HEK293 (cell line): ENCODE measurements at regions not wholly inside any gene's neighbourhood (a gene's known extent, or its start where the extent isn't known, plus 50 kb on each side); places are given as distances from the start of the nearest gene placed in this dataset.

Experiments
- CTCF ChIA-PET: fragments of 350-600 bp; formaldehyde crosslinking; extraction: SDS; loops from one replicate; lab custom pipeline; 2021; ENCODE audit warnings: antibody characterized with exemption; lab: Yijun Ruan, JAX
- POLR2A ChIA-PET: fragments of 300-600 bp; formaldehyde crosslinking; extraction: SDS; loops from one replicate; lab custom pipeline; 2020; ENCODE audit warnings: antibody characterized with exemption, inconsistent platforms; lab: Yijun Ruan, JAX
- H3K27ac ChIP-seq: fragments of 200-500 bp; sonication (Bioruptor generic); 2 replicates; pipeline ENCODE4 v1.5.1; 2014; ENCODE audit warnings: low read depth, low read length, control low read depth, inconsistent platforms; ENCODE audit errors: extremely low read depth
- H3K36me3 ChIP-seq, 2 experiments: fragments of 200-500 bp in 1 of 2; sonication (Bioruptor generic) in 1 of 2; 1 replicate in 1 of 2; 2 replicates in 1 of 2; pipeline ENCODE4 v1.5.1; 2014 to 2017; ENCODE audit warnings: inconsistent platforms in 2 of 2, low read length in 2 of 2; ENCODE audit not compliant: control insufficient read depth in 2 of 2, insufficient read depth in 1 of 2
- H3K4me1 ChIP-seq: fragments of 200-500 bp; sonication (Bioruptor generic); 2 replicates; pipeline ENCODE4 v1.5.1; 2014; ENCODE audit warnings: mild to moderate bottlenecking, low read length, inconsistent platforms; ENCODE audit not compliant: control insufficient read depth, insufficient read depth
- H3K4me3 ChIP-seq: 2 replicates; pipeline ENCODE4 v1.5.1; 2011; ENCODE audit warnings: low read depth, mild to moderate bottlenecking, control low read depth, low read length, moderate library complexity
- H3K9me3 ChIP-seq: fragments of 200-500 bp; sonication (Bioruptor generic); 2 replicates; pipeline ENCODE4 v1.5.1; 2014; ENCODE audit warnings: low read depth, low read length, inconsistent platforms; ENCODE audit not compliant: control insufficient read depth, insufficient read depth
- ATF2 ChIP-seq: fragments of 450-650 bp; formaldehyde crosslinking; IDR thresholded peaks from 2 replicates; pipeline ENCODE4 v1.5.1; 2016; ENCODE audit warnings: missing biosample characterization, missing genetic modification characterization, low read depth
- GLIS2 ChIP-seq: fragments of 450-650 bp; formaldehyde crosslinking; IDR thresholded peaks from 2 replicates; pipeline ENCODE4 v1.5.1; 2016; ENCODE audit warnings: missing biosample characterization, missing genetic modification characterization
- HOXA7 ChIP-seq: sonication (generic); formaldehyde crosslinking; IDR thresholded peaks from 2 replicates; pipeline ENCODE4 v1.8.1; 2022; ENCODE audit warnings: missing genetic modification reagents, borderline replicate concordance
- TRIM28 ChIP-seq: IDR thresholded peaks from 2 replicates; pipeline ENCODE4 v1.6.1; 2011; ENCODE audit warnings: low read length, control low read depth, borderline replicate concordance
- ZBTB17 ChIP-seq: fragments of 450-650 bp; formaldehyde crosslinking; IDR thresholded peaks from 2 replicates; pipeline ENCODE4 v1.5.1; 2016; ENCODE audit warnings: missing biosample characterization, missing genetic modification characterization
- ZBTB8A ChIP-seq: fragments of 450-650 bp; formaldehyde crosslinking; IDR thresholded peaks from 2 replicates; pipeline ENCODE4 v1.5.1; 2016; ENCODE audit warnings: missing biosample characterization, missing genetic modification characterization
- ZEB2 ChIP-seq: fragments of 450-650 bp; formaldehyde crosslinking; IDR thresholded peaks from 2 replicates; pipeline ENCODE4 v1.5.1; 2016; ENCODE audit warnings: missing biosample characterization, missing genetic modification characterization
- ZFHX2 ChIP-seq: fragments of 450-650 bp; formaldehyde crosslinking; conservative IDR thresholded peaks from 2 replicates; pipeline ENCODE4 v1.5.1; 2016; ENCODE audit warnings: missing biosample characterization, missing genetic modification characterization
- ZFP41 ChIP-seq: fragments of 450-650 bp; formaldehyde crosslinking; IDR thresholded peaks from 2 replicates; pipeline ENCODE4 v1.5.1; 2016; ENCODE audit warnings: missing biosample characterization, missing genetic modification characterization, borderline replicate concordance
- ZNF138 ChIP-seq: fragments of 450-650 bp; formaldehyde crosslinking; IDR thresholded peaks from 2 replicates; pipeline ENCODE4 v1.5.1; 2016; ENCODE audit warnings: missing biosample characterization, missing genetic modification characterization, borderline replicate concordance
- ZNF146 ChIP-seq: fragments of 450-650 bp; formaldehyde crosslinking; IDR thresholded peaks from 2 replicates; pipeline ENCODE4 v1.5.1; 2016; ENCODE audit warnings: missing biosample characterization, missing genetic modification characterization
- ZNF184 ChIP-seq: fragments of 450-650 bp; IDR thresholded peaks from 2 replicates; pipeline ENCODE4 v1.5.1; 2018; ENCODE audit warnings: missing biosample characterization, mild to moderate bottlenecking, missing genetic modification characterization
- ZNF19 ChIP-seq: fragments of 450-650 bp; formaldehyde crosslinking; IDR thresholded peaks from 2 replicates; pipeline ENCODE4; 2016; ENCODE audit warnings: missing biosample characterization, missing genetic modification characterization, low read depth
- ZNF23 ChIP-seq: fragments of 450-650 bp; formaldehyde crosslinking; IDR thresholded peaks from 2 replicates; pipeline ENCODE4 v1.5.1; 2016; ENCODE audit warnings: missing biosample characterization, missing genetic modification characterization, borderline replicate concordance
- ZNF248 ChIP-seq: fragments of 450-650 bp; formaldehyde crosslinking; IDR thresholded peaks from 2 replicates; pipeline ENCODE4 v1.5.1; 2017; ENCODE audit warnings: missing biosample characterization, missing genetic modification characterization
- ZNF274 ChIP-seq, 2 experiments: fragments of 200-500 bp in 1 of 2; fragments of 450-650 bp in 1 of 2; sonication (Bioruptor generic) in 1 of 2; formaldehyde crosslinking in 1 of 2; IDR thresholded peaks; 2 replicates each; pipeline versions ENCODE4 v1.5.1 to v1.6.1; 2014 to 2016; ENCODE audit warnings: borderline replicate concordance in 1 of 2, inconsistent platforms in 1 of 2, low read length in 1 of 2, missing biosample characterization in 1 of 2, missing genetic modification characterization in 1 of 2
- ZNF560 ChIP-seq: fragments of 450-650 bp; formaldehyde crosslinking; IDR thresholded peaks from 2 replicates; pipeline ENCODE4 v1.5.1; 2017; ENCODE audit warnings: missing biosample characterization, missing genetic modification characterization, borderline replicate concordance
- ZNF610 ChIP-seq: fragments of 450-650 bp; formaldehyde crosslinking; IDR thresholded peaks from 2 replicates; pipeline ENCODE4 v1.5.1; 2016; ENCODE audit warnings: missing biosample characterization, missing genetic modification characterization, borderline replicate concordance
- ZNF621 ChIP-seq: fragments of 450-650 bp; formaldehyde crosslinking; IDR thresholded peaks from 2 replicates; pipeline ENCODE4 v1.5.1; 2017; ENCODE audit warnings: missing biosample characterization, missing genetic modification characterization
- ZNF626 ChIP-seq: fragments of 450-650 bp; sonication (Bioruptor Pico); formaldehyde crosslinking; IDR thresholded peaks from 2 replicates; pipeline ENCODE4 v1.5.1; 2018; ENCODE audit warnings: missing biosample characterization, missing genetic modification characterization, inconsistent platforms
- ZNF629 ChIP-seq: fragments of 450-650 bp; formaldehyde crosslinking; IDR thresholded peaks from 2 replicates; pipeline ENCODE4 v1.5.1; 2017; ENCODE audit warnings: missing biosample characterization, missing genetic modification characterization
- ZNF654 ChIP-seq: fragments of 450-650 bp; formaldehyde crosslinking; IDR thresholded peaks from 2 replicates; pipeline ENCODE4 v1.5.1; 2016; ENCODE audit warnings: low read depth, missing biosample characterization, missing genetic modification characterization
- ZNF660 ChIP-seq: fragments of 450-650 bp; IDR thresholded peaks from 2 replicates; pipeline ENCODE4 v1.5.1; 2018; ENCODE audit warnings: missing biosample characterization, mild to moderate bottlenecking, missing genetic modification characterization
- ZNF704 ChIP-seq: fragments of 450-650 bp; formaldehyde crosslinking; IDR thresholded peaks from 2 replicates; pipeline ENCODE4 v1.5.1; 2016; ENCODE audit warnings: missing biosample characterization, missing genetic modification characterization
- ZNF747 ChIP-seq: fragments of 450-650 bp; formaldehyde crosslinking; IDR thresholded peaks from 2 replicates; pipeline ENCODE4 v1.5.1; 2016; ENCODE audit warnings: missing biosample characterization, missing genetic modification characterization
- ZNF777 ChIP-seq: fragments of 450-650 bp; formaldehyde crosslinking; IDR thresholded peaks from 2 replicates; pipeline ENCODE4 v1.5.1; 2017; ENCODE audit warnings: missing biosample characterization, missing genetic modification characterization, borderline replicate concordance
- ZNF791 ChIP-seq: fragments of 450-650 bp; formaldehyde crosslinking; IDR thresholded peaks from 2 replicates; pipeline ENCODE4 v1.5.1; 2016; ENCODE audit warnings: missing biosample characterization, missing genetic modification characterization
- ZNF792 ChIP-seq: fragments of 450-650 bp; formaldehyde crosslinking; IDR thresholded peaks from 2 replicates; pipeline ENCODE4 v1.5.1; 2016; ENCODE audit warnings: missing biosample characterization, missing genetic modification characterization
- ZNF843 ChIP-seq: fragments of 450-650 bp; formaldehyde crosslinking; IDR thresholded peaks from 2 replicates; pipeline ENCODE4 v1.5.1; 2016; ENCODE audit warnings: missing biosample characterization, missing genetic modification characterization
- ZSCAN16 ChIP-seq: fragments of 450-650 bp; formaldehyde crosslinking; IDR thresholded peaks from 2 replicates; pipeline ENCODE4 v1.5.1; 2016; ENCODE audit warnings: missing biosample characterization, missing genetic modification characterization
- ZXDB ChIP-seq: fragments of 450-650 bp; formaldehyde crosslinking; IDR thresholded peaks from 2 replicates; pipeline ENCODE4 v1.5.1; 2016; ENCODE audit warnings: missing biosample characterization, missing genetic modification characterization

GRCh38 chr17:73725794-73726515 is 81.7 kb upstream of the SDK2 start:
- TF ChIP-seq ZNF629 (tag by site-specific recombination) (no peak), ZXDB (tag by site-specific recombination) (no peak), ZNF274 (IDR thresholded peaks at IDR 0.05; ENCODE audit: low read length) (no peak), ZNF274 (tag by site-specific recombination; IDR thresholded peaks at IDR 0.05; ENCODE audit: borderline replicate concordance) (no peak), ZNF184 (tag by site-specific recombination) (no peak), ZNF248 (tag by site-specific recombination) (no peak), ZFHX2 (tag by site-specific recombination) (no peak), ZBTB8A (no peak), ATF2 (tag by site-specific recombination) (no peak), ZNF23 (tag by site-specific recombination) (no peak), ZNF747 (tag by site-specific recombination) (no peak), ZNF792 (tag by site-specific recombination) (no peak), ZEB2 (tag by site-specific recombination) (no peak), TRIM28 (no peak), ZNF791 (no peak), ZNF660 (no peak), ZNF138 (tag by site-specific recombination) (no peak), ZNF560 (tag by site-specific recombination) (no peak), GLIS2 (tag by site-specific recombination) (no peak)
- Histone ChIP-seq H3K4me3 (no peak overlapping the region), H3K27ac (no peak overlapping the region), H3K4me1 (no peaks in the 10 kb centered on the region), H3K9me3 (no peaks in the 10 kb centered on the region), H3K36me3 (no peaks in the 10 kb centered on the region)
- CTCF ChIA-PET = interaction anchor here (0.5 to 2.0 kb wide), 2 partner anchors 14 to 16 kb away, joined by 4 to 7 read pairs; no protein-coding TSS in a partner anchor
- POLR2A ChIA-PET = no interaction called here

DNA sequence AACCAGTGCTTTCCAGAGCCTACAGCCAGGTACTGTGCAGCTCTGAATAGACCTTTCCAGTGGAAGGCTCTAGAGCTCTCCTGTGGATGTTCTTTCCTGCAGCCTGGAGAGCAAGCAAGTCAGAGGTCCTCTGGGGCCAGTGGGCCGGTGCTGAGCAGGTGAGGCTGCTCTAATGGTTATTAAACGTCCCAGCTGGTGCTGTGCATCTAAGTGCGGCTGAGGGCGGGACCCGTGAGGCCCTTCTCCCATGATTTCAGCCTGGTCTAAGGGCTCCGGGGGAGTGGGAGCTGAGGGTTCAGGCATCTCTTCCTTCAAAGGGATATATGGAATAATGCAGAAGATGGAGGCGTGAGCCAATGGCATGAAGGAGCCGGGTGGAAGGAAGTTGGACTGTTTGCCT is 83.7 kb upstream of the SDK2 start:
- ChIA-PET POLR2A (no interaction called here), CTCF (interaction anchor here (1.5 kb wide), 1 partner anchor 18 kb away, joined by 5 read pairs; no protein-coding TSS in a partner anchor)
- TF ChIP-seq ZBTB17 (tag by site-specific recombination) = no peak
- Histone ChIP-seq H3K36me3 (no peaks in the 10 kb centered on the region), H3K4me3 (no peak overlapping the region), H3K27ac (no peak overlapping the region), H3K4me1 (no peaks in the 10 kb centered on the region), H3K9me3 (no peaks in the 10 kb centered on the region; the same call in 1 of the 2 replicates)

DNA sequence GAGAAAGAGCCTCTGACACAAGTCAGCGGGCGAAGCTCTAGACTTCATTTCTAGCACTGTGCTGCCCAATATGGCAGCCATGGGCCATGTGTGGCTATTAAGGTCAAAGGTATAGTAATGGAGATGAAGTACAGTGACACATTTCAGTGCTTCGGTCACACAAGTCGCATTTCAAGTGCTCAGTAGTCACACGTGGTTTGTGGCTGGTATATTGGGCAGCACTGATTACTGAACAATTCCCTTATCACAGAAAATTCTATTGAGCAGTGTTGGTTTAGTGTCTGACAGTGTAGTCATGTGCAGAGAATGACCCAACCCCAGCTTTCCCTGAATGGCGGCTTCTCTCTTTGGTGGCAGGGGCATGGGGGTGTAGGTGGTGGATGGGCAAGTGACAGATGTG is 84.9 kb upstream of the SDK2 start:
- POLR2A ChIA-PET = no interaction called here
- no peaks in the 10 kb centered on the region for H3K4me1 ChIP-seq
- H3K9me3 ChIP-seq = no peaks in the 10 kb centered on the region; the same call in 1 of the 2 replicates
- H3K4me3 ChIP-seq = no peak overlapping the region
- no peak overlapping the region for H3K27ac ChIP-seq
- CTCF ChIA-PET = interaction anchor here (0.7 to 1.5 kb wide), 4 partner anchors 19 to 361 kb away, joined by 3 to 5 read pairs (median 4); no protein-coding TSS in a partner anchor
- no peaks in the 10 kb centered on the region for H3K36me3 ChIP-seq
- TF ChIP-seq ZNF146 (tag by site-specific recombination) (no peak), ZNF19 (tag by site-specific recombination) (no peak), ZSCAN16 (no peak), ZNF704 (no peak), ZNF610 (tag by site-specific recombination) (no peak), ZNF626 (tag by site-specific recombination) (no peak), ZNF660 (no peak), ZFP41 (tag by site-specific recombination) (no peak), ZNF654 (no peak), ZNF843 (tag by site-specific recombination) (no peak), ZNF777 (tag by site-specific recombination) (no peak), GLIS2 (tag by site-specific recombination) (no peak), ZNF621 (tag by site-specific recombination) (no peak), HOXA7 (CRISPR knock-in tag) (no peak)
